AG09309 (cell line): ENCODE measurements at regions not wholly inside any gene's neighbourhood (a gene's known extent, or its start where the extent isn't known, plus 50 kb on each side); places are given as distances from the start of the nearest gene placed in this dataset.

Experiments
- DNase-seq: peaks from one replicate; pipeline ENCODE4 v3.0.0-alpha.2; 2010; ENCODE audit warnings: low read depth
- H3K4me3 ChIP-seq: 2 replicates; pipeline ENCODE4 v1.5.1; 2011; ENCODE audit warnings: mild to moderate bottlenecking, low read depth, low read length, moderate library complexity; ENCODE audit not compliant: control insufficient read depth
- CTCF ChIP-seq: IDR thresholded peaks from 2 replicates; pipeline ENCODE4 v1.5.1; 2011; ENCODE audit warnings: mild to moderate bottlenecking, low read depth, low read length, inconsistent platforms; ENCODE audit not compliant: insufficient read depth, control insufficient read depth; ENCODE audit errors: missing control alignments

- no peak for TF ChIP-seq CTCF
- DNase-seq: no peak
- no peak overlapping the region for H3K4me3 ChIP-seq
Measured at GRCh38 chr2:60271713-60272112, 281.7 kb downstream of the BCL11A start.

DNA sequence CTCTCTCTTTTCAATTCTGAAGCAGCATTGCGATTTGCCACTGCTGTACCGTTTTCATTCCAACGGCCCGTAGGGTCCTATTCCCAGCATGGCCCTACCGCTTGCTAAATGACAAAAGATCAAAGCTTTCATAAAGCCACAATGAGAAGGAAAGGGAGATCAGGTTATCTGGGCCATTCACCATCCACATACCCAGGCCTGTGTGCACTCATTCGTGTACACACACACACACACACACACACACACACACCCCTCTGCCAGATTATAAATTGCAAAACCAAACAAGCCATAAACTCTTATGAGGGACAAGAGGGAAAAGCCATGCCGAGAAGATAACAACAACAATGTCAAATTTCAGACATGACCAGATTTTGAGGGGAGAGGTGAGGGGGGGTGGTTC lies 282.3 kb downstream of the BCL11A start:
- H3K4me3 ChIP-seq: no peak overlapping the region
- DNase-seq: no peak
- TF ChIP-seq CTCF: no peak

- no peak for DNase-seq
- H3K4me3 ChIP-seq: no peak overlapping the region
- no peak for TF ChIP-seq CTCF
Measured at GRCh38 chr2:60268661-60269060, 284.8 kb downstream of the BCL11A start.

DNA sequence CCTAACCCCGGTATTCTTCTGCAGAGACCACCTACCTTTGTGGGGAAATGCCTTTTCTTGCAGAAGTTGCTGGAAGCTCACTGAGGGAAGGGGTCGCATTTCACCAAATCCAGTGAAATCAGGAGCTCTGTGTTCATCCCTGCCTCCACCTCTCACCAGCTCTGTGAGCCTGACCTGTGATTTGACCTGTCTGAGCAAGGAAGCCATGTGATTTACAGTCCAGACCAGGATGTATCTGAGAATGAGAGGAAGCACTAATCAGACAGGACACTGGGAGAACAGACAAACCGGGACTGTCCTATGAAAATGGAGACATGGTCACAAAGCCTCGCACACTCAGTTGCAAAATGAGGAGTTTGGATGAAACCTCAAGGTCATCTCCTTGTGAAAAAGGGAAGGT lies 285.4 kb downstream of the BCL11A start:
- H3K4me3 ChIP-seq: no peak overlapping the region
- no peak for TF ChIP-seq CTCF
- DNase-seq: no peak

GRCh38 chr2:60267122-60267521 lies 286.3 kb downstream of the BCL11A start:
- no peak for DNase-seq
- no peak overlapping the region for H3K4me3 ChIP-seq
- no peak for TF ChIP-seq CTCF

- no peak for DNase-seq
- TF ChIP-seq CTCF: no peak
- H3K4me3 ChIP-seq: no peak overlapping the region
Measured at GRCh38 chr2:60262178-60262577, 291.3 kb downstream of the BCL11A start.
